ENCODE measurements at regions not wholly inside any gene's neighbourhood (a gene's known extent, or its start where the extent isn't known, plus 50 kb on each side); places are given as distances from the start of the nearest gene placed in this dataset.
A peak's percentile ranks its signal among the peaks of the same experiment; 100 is the strongest.

DNA sequence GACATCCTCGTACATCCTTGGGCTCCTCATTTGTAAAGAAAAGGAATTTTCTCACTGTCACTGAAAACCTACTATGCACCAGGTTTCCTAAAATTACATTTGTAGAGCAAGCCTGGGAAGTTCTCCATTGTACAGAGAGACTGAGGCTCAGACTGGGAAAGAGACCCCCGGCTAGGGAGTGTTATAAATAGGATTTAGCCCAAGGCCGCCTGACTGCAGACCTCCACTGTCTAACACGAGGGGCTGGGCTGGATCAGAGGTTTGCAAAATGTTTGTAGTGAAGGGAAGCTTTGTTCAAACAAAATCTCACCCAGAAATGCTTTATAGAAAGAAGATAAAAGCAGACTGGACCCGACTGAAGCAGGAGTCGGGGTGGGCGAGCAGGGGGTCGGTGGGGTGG, 131.3 kb downstream of the ACTL8 start:
- no peaks in the 10 kb centered on the region for H3K4me1 ChIP-seq
- H3K4me3 ChIP-seq, result no peak overlapping the region
- H3K27ac ChIP-seq, result no peak overlapping the region
- TF ChIP-seq POLR2AphosphoS5 (IDR thresholded peaks at IDR 0.05) (no peak), CTCF (IDR thresholded peaks at IDR 0.05 in 8 of 11, conservative IDR thresholded peaks at IDR 0.05 in 3 of 11) (no peak), POLR2A (IDR thresholded peaks at IDR 0.05) (no peak)
- H3K9me3 ChIP-seq, result no peaks in the 10 kb centered on the region
- no peak for DNase-seq
- no peaks in the 10 kb centered on the region for H3K36me3 ChIP-seq
- 52 to 74% (median 65%) methylated on average over 8 of the region's 8 CpGs for WGBS, 5 donors
- H3K27me3 ChIP-seq (replicated peaks in 1 of 7), result peaks cover 0 to 58% (median 10%) of the 10 kb centered on the region in 7 donors
- intact Hi-C loops (cut with DNase I; ENCODE audit: low total_unique reads), result no loop called here

DNA sequence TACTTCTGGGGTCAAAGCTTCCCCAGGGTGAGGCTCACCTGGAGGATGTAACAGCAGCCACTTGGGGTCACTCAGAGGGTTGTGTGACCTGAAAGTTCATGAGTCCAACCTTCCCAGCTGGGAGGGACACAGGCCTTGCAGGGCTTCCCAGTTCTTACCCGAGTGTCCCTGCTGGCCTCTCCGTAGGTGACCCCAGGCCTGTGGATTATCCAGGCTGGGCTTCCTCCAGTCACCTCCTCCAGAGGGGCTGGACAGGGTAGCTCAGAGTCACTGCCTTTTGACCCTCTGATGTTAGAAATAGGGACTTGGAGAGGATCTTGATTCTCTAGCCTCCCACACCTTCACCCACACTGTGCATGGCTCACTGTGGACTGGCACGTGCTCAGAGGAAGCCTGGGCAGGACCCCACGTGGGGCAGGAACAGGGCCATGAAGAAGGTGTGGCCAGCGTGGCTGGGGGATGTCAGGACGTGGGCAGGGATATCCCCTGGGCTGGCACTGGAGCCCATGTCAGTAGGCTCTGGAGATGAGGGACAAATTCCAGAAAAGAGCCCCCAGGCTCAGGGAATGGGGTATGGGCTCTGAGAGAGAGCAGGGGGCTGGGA, 131.8 kb downstream of the ACTL8 start:
- intact Hi-C loops (cut with DNase I; ENCODE audit: low total_unique reads), result no loop called here
- Histone ChIP-seq H3K4me1 (no peaks in the 10 kb centered on the region), H3K4me3 (no peak overlapping the region), H3K27me3 (replicated peaks in 1 of 7) (peaks cover 0 to 60% (median 10%) of the 10 kb centered on the region in 7 donors), H3K9me3 (no peaks in the 10 kb centered on the region), H3K27ac (no peak overlapping the region), H3K36me3 (no peaks in the 10 kb centered on the region)
- peak; percentile 39 for DNase-seq
- TF ChIP-seq POLR2A (IDR thresholded peaks at IDR 0.05) (no peak), POLR2AphosphoS5 (IDR thresholded peaks at IDR 0.05) (no peak), CTCF (IDR thresholded peaks at IDR 0.05 in 8 of 11, conservative IDR thresholded peaks at IDR 0.05 in 3 of 11) (no peak)
- WGBS, 5 donors, result 30 to 51% (median 42%) methylated on average over 5 to 6 of the region's 6 CpGs

GRCh38 chr1:17887661-17888371, 132.7 kb downstream of the ACTL8 start:
- intact Hi-C loops (cut with DNase I; ENCODE audit: low total_unique reads), result no loop called here
- Histone ChIP-seq H3K27ac (no peak overlapping the region), H3K36me3 (no peaks in the 10 kb centered on the region), H3K4me3 (no peak overlapping the region), H3K9me3 (no peaks in the 10 kb centered on the region), H3K27me3 (replicated peaks in 1 of 7) (peaks cover 0 to 58% (median 10%) of the 10 kb centered on the region in 7 donors), H3K4me1 (no peaks in the 10 kb centered on the region)
- peak; percentile 32 for DNase-seq
- WGBS, 5 donors, result 49 to 57% (median 55%) methylated on average over 11 to 17 of the region's 17 CpGs
- TF ChIP-seq POLR2AphosphoS5 (IDR thresholded peaks at IDR 0.05) (no peak), POLR2A (IDR thresholded peaks at IDR 0.05) (no peak), CTCF (IDR thresholded peaks at IDR 0.05 in 8 of 11, conservative IDR thresholded peaks at IDR 0.05 in 3 of 11) (no peak)

GRCh38 chr1:17890056-17890814, 135.1 kb downstream of the ACTL8 start:
- TF ChIP-seq POLR2A (IDR thresholded peaks at IDR 0.05), result no peak
- no peak for TF ChIP-seq POLR2AphosphoS5 (IDR thresholded peaks at IDR 0.05)
- Histone ChIP-seq H3K4me1 (no peaks in the 10 kb centered on the region), H3K27ac (no peak overlapping the region), H3K27me3 (replicated peaks in 1 of 7) (peaks cover 0 to 66% (median 10%) of the 10 kb centered on the region in 7 donors), H3K36me3 (no peaks in the 10 kb centered on the region), H3K9me3 (no peaks in the 10 kb centered on the region), H3K4me3 (no peak overlapping the region)
- DNase-seq, result peak; percentile 56
- 49 to 58% (median 55%) methylated on average over 22 to 23 of the region's 23 CpGs for WGBS, 5 donors
- intact Hi-C loops (cut with DNase I; ENCODE audit: low total_unique reads), result no loop called here

Data from spleen (tissue), 11 donors.